Stromal cell of bone marrow (primary cell): ENCODE measurements at regions not wholly inside any gene's neighbourhood (a gene's known extent, or its start where the extent isn't known, plus 50 kb on each side); places are given as distances from the start of the nearest gene placed in this dataset.

Experiments used
- DNase-seq: peaks from one replicate; pipeline ENCODE4 v3.0.0-alpha.2; 2012; ENCODE audit warnings: low read depth

DNA sequence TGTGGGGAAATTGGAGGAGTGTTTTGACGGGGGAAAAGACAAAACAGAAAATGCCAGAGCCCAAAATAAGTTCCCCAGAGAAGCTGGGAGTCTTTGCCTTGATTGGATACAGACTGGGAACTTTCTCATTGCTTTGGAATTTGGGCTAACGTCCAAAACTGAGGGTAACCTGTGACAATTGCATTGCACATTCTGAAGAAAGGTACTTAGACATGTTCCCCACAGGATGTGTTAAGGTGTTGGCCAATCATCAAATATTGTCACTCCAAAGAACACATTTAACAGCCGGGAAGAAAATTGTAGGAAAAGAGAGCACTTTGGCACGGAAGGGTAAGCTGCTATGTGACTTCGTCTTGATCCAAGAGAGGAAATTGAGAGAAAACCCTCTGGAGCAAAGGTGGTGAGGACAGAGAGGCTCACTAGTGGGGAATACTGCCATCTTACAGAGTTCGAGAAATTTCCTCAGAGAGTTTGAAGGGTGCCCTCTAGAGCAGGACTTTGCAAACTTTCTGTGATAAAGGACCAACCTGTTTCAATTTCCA lies 619.5 kb upstream of the TBL1XR1 start:
- DNase-seq = no peak

DNA sequence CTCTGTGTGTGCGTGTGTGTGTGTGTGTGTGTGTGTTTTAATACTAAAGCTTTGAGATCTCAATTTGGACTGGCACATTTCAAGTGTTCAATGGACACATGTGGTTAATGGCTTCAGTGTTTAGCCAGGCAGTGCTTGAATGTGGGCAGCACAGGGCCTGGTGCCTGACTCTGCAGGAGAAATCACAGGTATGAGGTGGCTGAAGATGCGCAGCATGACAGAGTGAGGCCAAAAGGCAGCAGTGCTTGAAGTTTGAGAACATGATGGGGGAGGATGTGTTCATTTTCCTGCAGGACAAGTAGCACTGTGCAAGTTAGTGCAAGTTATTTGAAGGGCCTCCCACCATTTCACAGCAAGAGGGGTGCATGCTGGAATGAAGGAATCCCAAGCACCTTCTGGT lies 620.5 kb upstream of the TBL1XR1 start:
- no peak for DNase-seq

GRCh38 chr3:177818712-177819240 lies 621.5 kb upstream of the TBL1XR1 start:
- no peak for DNase-seq

- DNase-seq = no peak
These were observed 623.5 kb upstream of the TBL1XR1 start for GRCh38 chr3:177820683-177821316.

- no peak for DNase-seq
These were observed 625.4 kb upstream of the TBL1XR1 start for GRCh38 chr3:177822681-177823096.

GRCh38 chr3:177823701-177824189 lies 626.5 kb upstream of the TBL1XR1 start:
- no peak for DNase-seq

- peak; percentile 50 for DNase-seq
These were observed 627.0 kb upstream of the TBL1XR1 start for GRCh38 chr3:177824190-177824786.

DNA sequence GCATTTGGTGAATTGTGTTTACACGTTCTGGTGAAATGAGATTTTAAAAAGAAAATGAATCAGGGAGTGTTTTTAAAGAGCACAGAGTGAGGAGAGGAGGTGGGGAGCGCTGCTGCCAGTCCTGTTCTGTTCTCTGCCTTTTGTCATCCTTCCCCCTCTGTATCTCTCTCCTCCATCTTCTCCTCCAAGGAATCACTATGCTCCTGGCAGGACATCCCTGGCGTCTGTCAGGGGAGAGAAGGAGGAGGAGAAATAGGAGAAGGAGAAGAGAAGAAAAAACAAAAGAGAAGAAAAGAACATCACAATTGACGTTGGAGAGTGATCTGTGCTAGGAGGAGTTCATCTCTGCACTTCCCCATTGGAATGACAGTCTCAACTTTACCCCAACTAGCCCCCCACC lies 627.6 kb upstream of the TBL1XR1 start:
- DNase-seq = no peak

DNA sequence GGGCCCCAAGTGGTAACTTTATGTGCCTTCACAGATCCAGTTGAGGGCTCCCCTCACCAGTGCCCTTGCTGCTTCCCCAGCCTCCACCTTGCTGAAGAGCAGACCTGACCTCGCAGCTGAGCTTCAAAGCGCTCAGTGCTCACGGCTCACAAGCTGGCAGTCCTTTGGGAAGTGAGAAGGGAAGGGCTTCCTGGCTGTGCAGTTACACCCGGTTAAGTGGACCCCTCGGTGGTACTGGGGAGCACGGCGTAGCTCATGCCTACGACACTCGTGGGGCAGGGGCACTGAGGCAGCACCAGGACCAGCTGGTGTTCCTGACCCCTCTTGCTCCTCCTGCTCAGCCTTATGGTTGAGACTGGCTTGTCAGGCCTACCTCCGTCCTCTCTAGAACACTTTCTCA lies 629.0 kb upstream of the TBL1XR1 start:
- DNase-seq = no peak

DNA sequence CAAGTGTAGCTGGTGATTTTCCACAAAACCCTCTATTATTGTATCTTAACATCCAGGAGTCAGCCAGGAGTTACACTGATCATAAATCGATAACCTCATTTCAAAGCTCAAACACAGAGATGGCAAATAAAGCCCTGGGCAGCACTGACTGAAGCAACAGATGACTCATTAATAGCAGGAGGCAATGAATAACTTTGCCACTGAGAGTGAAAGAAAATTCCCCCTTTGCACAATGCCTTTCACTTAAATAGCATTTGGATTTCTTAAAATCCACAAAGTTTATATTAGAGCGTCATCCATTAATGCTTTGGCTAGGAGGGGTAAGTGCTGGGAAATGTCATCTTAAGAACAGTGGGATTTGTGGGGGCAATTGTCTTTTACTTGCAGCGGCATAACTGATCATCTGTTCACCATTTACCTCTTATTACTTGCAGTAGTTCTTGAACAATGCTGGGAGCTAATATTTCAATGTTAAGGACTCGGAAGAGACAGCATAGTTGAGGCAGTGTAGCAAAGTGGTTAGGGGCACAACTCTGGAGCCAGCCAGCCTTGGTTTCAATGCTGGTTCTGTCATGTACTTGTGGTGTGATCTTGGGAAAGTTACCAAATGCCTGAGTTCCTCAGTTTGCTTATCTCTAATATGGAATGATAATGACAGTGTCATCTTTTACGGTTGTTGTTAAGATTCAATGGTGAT lies 630.4 kb upstream of the TBL1XR1 start:
- DNase-seq = peak; percentile 72

DNA sequence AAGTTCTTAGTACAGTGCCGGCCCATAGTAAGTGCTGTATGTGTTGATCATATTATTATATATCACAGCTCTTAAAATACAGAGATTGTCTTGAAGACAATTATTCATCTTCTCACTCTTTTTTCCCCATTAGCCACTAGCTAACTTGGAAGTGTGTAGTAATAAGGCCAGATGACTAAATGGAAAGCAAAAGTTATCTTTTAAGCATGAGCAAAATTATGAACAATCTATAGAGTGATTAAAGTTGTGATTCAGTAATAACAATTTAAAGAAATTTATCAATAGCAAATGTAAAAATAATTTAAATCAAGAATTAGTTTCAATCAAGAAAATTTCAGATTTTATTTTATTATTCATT lies 630.9 kb upstream of the TBL1XR1 start:
- DNase-seq = no peak

DNA sequence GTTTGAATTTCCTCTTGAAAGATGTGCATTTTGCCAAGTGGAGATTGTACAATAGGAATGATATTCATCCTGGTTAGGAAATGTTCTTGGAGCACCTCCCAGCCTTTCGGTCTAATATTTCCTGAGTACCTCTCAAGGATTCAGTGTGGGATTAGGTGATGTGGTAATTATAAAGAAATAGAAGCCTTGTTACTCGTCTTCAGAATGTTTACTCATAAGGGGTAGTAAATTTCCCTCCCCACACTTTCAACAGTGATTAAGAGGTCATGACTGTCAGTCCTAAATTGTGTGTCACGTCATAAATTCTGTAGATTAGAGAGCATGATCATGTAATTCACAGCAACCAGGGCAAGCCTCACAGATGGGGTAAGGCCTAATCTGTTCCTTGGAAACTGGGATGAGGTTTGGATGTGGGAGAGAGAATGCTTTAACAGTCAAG lies 633.1 kb upstream of the TBL1XR1 start:
- peak; percentile 78 for DNase-seq

DNA sequence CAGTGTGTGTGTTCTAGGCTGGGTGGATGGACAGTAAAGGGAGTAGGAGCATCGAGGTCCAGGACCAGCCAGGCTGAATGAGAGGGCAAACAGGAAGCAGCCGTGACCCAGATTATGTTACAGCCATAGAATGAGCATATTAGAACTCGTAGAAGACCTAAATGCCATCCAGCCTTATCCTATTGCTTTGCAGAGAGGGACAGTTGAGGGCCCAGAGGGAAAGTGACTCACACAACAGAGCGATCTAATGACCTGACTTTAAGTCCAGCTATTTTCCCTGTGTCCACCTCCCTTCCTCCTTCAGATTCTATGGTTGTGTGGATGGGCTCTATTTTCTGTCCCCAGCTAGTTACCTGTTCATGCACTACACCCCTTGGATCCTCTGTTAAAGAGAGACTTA lies 634.1 kb upstream of the TBL1XR1 start:
- DNase-seq = no peak

DNA sequence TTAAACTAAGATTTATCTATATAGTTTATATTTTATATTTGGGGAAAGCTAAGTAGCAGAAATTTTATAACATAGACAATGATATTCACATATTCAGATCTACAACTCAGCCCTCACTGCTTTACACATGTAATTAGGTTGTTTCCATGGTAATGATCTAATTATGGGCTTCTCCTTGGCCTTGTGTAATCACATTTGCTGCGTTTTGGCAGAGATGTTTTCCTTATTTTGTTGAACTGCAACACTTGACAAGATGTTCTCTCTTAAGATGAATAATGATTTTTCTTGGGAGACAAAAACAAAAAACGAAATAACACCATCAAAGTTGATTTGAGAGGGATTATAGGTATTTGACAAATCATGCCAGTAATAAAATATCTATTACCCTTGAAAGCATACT lies 635.6 kb upstream of the TBL1XR1 start:
- no peak for DNase-seq

GRCh38 chr3:177833332-177833731 lies 636.0 kb upstream of the TBL1XR1 start:
- DNase-seq = no peak

DNA sequence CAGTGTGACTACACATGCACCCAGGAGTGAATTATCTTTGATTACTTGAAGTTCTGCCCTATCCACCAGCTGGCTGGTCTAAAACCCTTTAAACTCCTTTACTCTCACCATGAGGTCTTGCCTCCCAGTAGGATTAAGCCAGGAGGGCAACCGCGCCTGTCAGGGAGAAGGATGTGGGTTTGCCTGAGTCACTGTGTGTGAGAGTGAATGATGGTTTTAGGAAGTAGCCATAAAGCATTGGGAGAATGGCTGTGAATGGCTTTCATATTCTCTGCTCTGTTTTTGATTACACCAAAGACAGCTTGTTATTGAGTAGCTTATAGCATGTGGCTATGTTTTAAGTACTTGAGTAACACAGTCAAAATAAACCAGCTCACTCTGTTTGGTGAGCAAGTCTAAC lies 637.7 kb upstream of the TBL1XR1 start:
- peak; percentile 89 for DNase-seq

DNA sequence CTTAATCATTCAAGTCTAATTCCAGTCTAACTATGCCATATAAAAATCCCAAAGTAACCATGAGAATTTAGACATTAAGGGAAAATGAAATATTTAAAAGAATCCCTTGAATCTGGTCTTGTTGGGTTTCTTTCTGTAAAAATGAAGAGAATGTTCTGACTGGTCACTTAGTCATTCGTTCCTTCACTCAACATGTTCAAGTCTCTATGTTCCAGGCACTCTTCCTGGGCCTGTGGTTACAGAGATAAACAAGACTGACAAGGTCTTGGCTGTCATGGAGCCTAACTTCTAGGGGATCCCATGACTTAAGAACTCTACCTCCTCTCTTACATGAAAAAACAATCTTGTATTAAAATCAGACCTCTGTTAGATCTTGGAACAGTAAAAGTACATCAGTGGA lies 638.6 kb upstream of the TBL1XR1 start:
- peak; percentile 85 for DNase-seq

- no peak for DNase-seq
These were observed 639.4 kb upstream of the TBL1XR1 start for GRCh38 chr3:177836671-177837070.

- DNase-seq = no peak
These were observed 640.8 kb upstream of the TBL1XR1 start for GRCh38 chr3:177837951-177838655.

GRCh38 chr3:177838766-177839350 lies 641.6 kb upstream of the TBL1XR1 start:
- DNase-seq = no peak

DNA sequence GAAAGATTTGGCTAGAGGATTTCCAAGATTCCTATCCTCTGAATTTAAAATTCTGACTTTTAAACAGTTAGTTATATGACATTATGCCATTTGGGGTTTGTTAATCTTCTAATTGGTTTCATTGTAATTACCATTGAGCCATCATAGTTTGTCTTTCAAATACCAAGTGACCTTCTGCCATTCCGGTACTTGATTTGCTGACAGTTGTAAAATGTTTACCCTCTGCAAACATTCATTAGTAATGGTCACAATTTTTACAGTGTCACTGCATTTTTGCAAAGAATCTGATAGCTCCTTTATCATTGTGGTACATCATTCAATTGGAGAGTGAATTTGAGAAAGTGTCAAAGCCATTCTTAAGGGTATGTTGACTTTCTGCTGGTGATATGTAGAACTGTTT lies 645.0 kb upstream of the TBL1XR1 start:
- DNase-seq = no peak
